Activated CD8-positive, alpha-beta T cell treated with anti-CD3 and anti-CD28 coated beads, Interleukin-2, amount 10 ng/mL, durations not matched to agents 7 days and 5 days (primary cell): ENCODE measurements at regions not wholly inside any gene's neighbourhood (a gene's known extent, or its start where the extent isn't known, plus 50 kb on each side); places are given as distances from the start of the nearest gene placed in this dataset.

Source experiments
- ATAC-seq: fragments of 150-1000 bp; cut with Tn5 transposase; one replicate; pipeline ENCODE4 v1.10.0; 2021; ENCODE audit warnings: moderate library complexity
- CTCF ChIA-PET: fragments of 350-600 bp; sonication (Branson Sonifier 250); formaldehyde crosslinking; loops from one replicate; lab custom pipeline; 2021; ENCODE audit warnings: antibody characterized with exemption; lab: Charles Lee
- POLR2A ChIA-PET: fragments of 350-600 bp; sonication (Branson Sonifier 250); formaldehyde crosslinking; loops from one replicate; lab custom pipeline; 2021; ENCODE audit warnings: antibody characterized with exemption; lab: Charles Lee
- DNase-seq: peaks from one replicate; pipeline ENCODE4 v3.0.0-alpha.2; 2020
- H3K27ac Mint-ChIP-seq: one replicate; pipeline ENCODE4 v1.8.0; 2021; ENCODE audit warnings: mild to moderate bottlenecking, mixed read lengths
- H3K27me3 Mint-ChIP-seq: one replicate; pipeline ENCODE4 v1.8.0; 2021; ENCODE audit warnings: low read depth, mixed read lengths
- H3K36me3 Mint-ChIP-seq: one replicate; pipeline ENCODE4 v1.8.0; 2021; ENCODE audit warnings: low read depth, mixed read lengths
- H3K4me1 Mint-ChIP-seq: one replicate; pipeline ENCODE4 v1.8.0; 2021; ENCODE audit warnings: low read depth, mixed read lengths
- H3K4me3 Mint-ChIP-seq: one replicate; pipeline ENCODE4 v1.8.0; 2021; ENCODE audit warnings: mild to moderate bottlenecking, mixed read lengths
- H3K9me3 Mint-ChIP-seq: one replicate; pipeline ENCODE4 v1.8.0; 2022; ENCODE audit warnings: mixed read lengths; ENCODE audit not compliant: insufficient read depth

- ChIA-PET POLR2A (no interaction called here), CTCF (interaction anchor here (1.1 kb wide), 1 partner anchor 10 kb away, joined by 4 read pairs; no protein-coding TSS in a partner anchor)
- peaks cover 6% of the 10 kb centered on the region for H3K27me3 Mint-ChIP-seq
- H3K9me3 Mint-ChIP-seq = no peaks in the 10 kb centered on the region
- H3K36me3 Mint-ChIP-seq = no peaks in the 10 kb centered on the region
- no peak overlapping the region for H3K4me3 Mint-ChIP-seq
- ATAC-seq = no peak
- H3K27ac Mint-ChIP-seq = no peak overlapping the region
- no peak for DNase-seq
- H3K4me1 Mint-ChIP-seq = no peaks in the 10 kb centered on the region
Measured at GRCh38 chr1:98369463-98369862, 292.1 kb upstream of the SNX7 start.

GRCh38 chr1:98368995-98369394 is 292.5 kb upstream of the SNX7 start:
- H3K4me3 Mint-ChIP-seq = no peak overlapping the region

GRCh38 chr1:98367426-98367825 is 294.1 kb upstream of the SNX7 start:
- DNase-seq = no peak
- H3K36me3 Mint-ChIP-seq = no peaks in the 10 kb centered on the region
- no peak overlapping the region for H3K4me3 Mint-ChIP-seq
- H3K9me3 Mint-ChIP-seq = no peaks in the 10 kb centered on the region
- ChIA-PET POLR2A (no interaction called here), CTCF (no interaction called here)
- peaks cover 5% of the 10 kb centered on the region for H3K27me3 Mint-ChIP-seq
- no peak overlapping the region for H3K27ac Mint-ChIP-seq
- ATAC-seq = no peak
- no peaks in the 10 kb centered on the region for H3K4me1 Mint-ChIP-seq

More at GRCh38 chr1:98368995-98369394, 292.5 kb upstream of the SNX7 start:
- H3K9me3 Mint-ChIP-seq = no peaks in the 10 kb centered on the region
- no peaks in the 10 kb centered on the region for H3K36me3 Mint-ChIP-seq
- ATAC-seq = no peak
- ChIA-PET CTCF (interaction anchor here (1.1 kb wide), 1 partner anchor 11 kb away, joined by 4 read pairs; no protein-coding TSS in a partner anchor), POLR2A (no interaction called here)
- H3K4me1 Mint-ChIP-seq = no peaks in the 10 kb centered on the region
- H3K27me3 Mint-ChIP-seq = peaks cover 6% of the 10 kb centered on the region
- H3K27ac Mint-ChIP-seq = no peak overlapping the region
- no peak for DNase-seq

GRCh38 chr1:98366343-98366742 is 295.2 kb upstream of the SNX7 start:
- H3K27me3 Mint-ChIP-seq = peaks cover 3% of the 10 kb centered on the region
- H3K27ac Mint-ChIP-seq = no peak overlapping the region
- no peak for ATAC-seq

GRCh38 chr1:98364544-98364943 is 297.0 kb upstream of the SNX7 start:
- Mint-ChIP-seq H3K36me3 (no peaks in the 10 kb centered on the region), H3K9me3 (no peaks in the 10 kb centered on the region), H3K27me3 (no peaks in the 10 kb centered on the region), H3K4me3 (no peak overlapping the region), H3K27ac (no peak overlapping the region), H3K4me1 (no peaks in the 10 kb centered on the region)
- no peak for DNase-seq
- ChIA-PET POLR2A (no interaction called here), CTCF (no interaction called here)
- no peak for ATAC-seq

More at GRCh38 chr1:98366343-98366742, 295.2 kb upstream of the SNX7 start:
- H3K36me3 Mint-ChIP-seq = no peaks in the 10 kb centered on the region
- H3K4me3 Mint-ChIP-seq = no peak overlapping the region
- no peaks in the 10 kb centered on the region for H3K4me1 Mint-ChIP-seq
- no peak for DNase-seq
- CTCF ChIA-PET = no interaction called here
- POLR2A ChIA-PET = no interaction called here
- no peaks in the 10 kb centered on the region for H3K9me3 Mint-ChIP-seq

GRCh38 chr1:98360864-98361263 is 300.7 kb upstream of the SNX7 start:
- H3K36me3 Mint-ChIP-seq = no peaks in the 10 kb centered on the region
- ChIA-PET CTCF (no interaction called here), POLR2A (no interaction called here)
- H3K27ac Mint-ChIP-seq = no peak overlapping the region
- peaks cover 7% of the 10 kb centered on the region for H3K27me3 Mint-ChIP-seq
- no peak for ATAC-seq
- H3K4me3 Mint-ChIP-seq = no peak overlapping the region
- no peak for DNase-seq
- no peaks in the 10 kb centered on the region for H3K9me3 Mint-ChIP-seq
- no peaks in the 10 kb centered on the region for H3K4me1 Mint-ChIP-seq

GRCh38 chr1:98355656-98356383 is 305.7 kb upstream of the SNX7 start:
- CTCF ChIA-PET = no interaction called here
- POLR2A ChIA-PET = no interaction called here
- no peak overlapping the region for H3K27ac Mint-ChIP-seq

GRCh38 chr1:98352378-98352777 is 309.1 kb upstream of the SNX7 start:
- Mint-ChIP-seq H3K4me1 (no peaks in the 10 kb centered on the region), H3K4me3 (no peak overlapping the region), H3K27ac (no peak overlapping the region), H3K27me3 (peaks cover 10% of the 10 kb centered on the region), H3K9me3 (no peaks in the 10 kb centered on the region), H3K36me3 (no peaks in the 10 kb centered on the region)
- DNase-seq = no peak
- CTCF ChIA-PET = no interaction called here
- POLR2A ChIA-PET = no interaction called here
- ATAC-seq = no peak

More at GRCh38 chr1:98355656-98356383, 305.7 kb upstream of the SNX7 start:
- DNase-seq (no peak), ATAC-seq (no peak)
- Mint-ChIP-seq H3K36me3 (no peaks in the 10 kb centered on the region), H3K27me3 (peaks cover 7% of the 10 kb centered on the region), H3K9me3 (no peaks in the 10 kb centered on the region), H3K4me3 (no peak overlapping the region), H3K4me1 (no peaks in the 10 kb centered on the region)

- POLR2A ChIA-PET = no interaction called here
- Mint-ChIP-seq H3K4me1 (no peaks in the 10 kb centered on the region), H3K4me3 (no peak overlapping the region), H3K9me3 (no peaks in the 10 kb centered on the region), H3K27me3 (peaks cover 10% of the 10 kb centered on the region), H3K27ac (no peak overlapping the region), H3K36me3 (no peaks in the 10 kb centered on the region)
- ATAC-seq (no peak), DNase-seq (no peak)
- CTCF ChIA-PET = no interaction called here
Measured at GRCh38 chr1:98351561-98351960, 310.0 kb upstream of the SNX7 start.

- POLR2A ChIA-PET = no interaction called here
- Mint-ChIP-seq H3K4me1 (no peaks in the 10 kb centered on the region), H3K36me3 (no peaks in the 10 kb centered on the region), H3K27me3 (peaks cover 9% of the 10 kb centered on the region), H3K4me3 (no peak overlapping the region), H3K27ac (no peak overlapping the region), H3K9me3 (no peaks in the 10 kb centered on the region)
- DNase-seq (no peak), ATAC-seq (no peak)
- CTCF ChIA-PET = no interaction called here
Measured at GRCh38 chr1:98345417-98345816, 316.1 kb upstream of the SNX7 start.

- Mint-ChIP-seq H3K4me3 (no peak overlapping the region), H3K27me3 (peaks cover 6% of the 10 kb centered on the region), H3K36me3 (no peaks in the 10 kb centered on the region), H3K4me1 (no peaks in the 10 kb centered on the region), H3K9me3 (no peaks in the 10 kb centered on the region), H3K27ac (no peak overlapping the region)
- ChIA-PET POLR2A (no interaction called here), CTCF (no interaction called here)
- DNase-seq (no peak), ATAC-seq (no peak)
Measured at GRCh38 chr1:98344731-98345130, 316.8 kb upstream of the SNX7 start.

GRCh38 chr1:98342566-98342965 is 319.0 kb upstream of the SNX7 start:
- DNase-seq (no peak), ATAC-seq (no peak)
- H3K27ac Mint-ChIP-seq = no peak overlapping the region
- peaks cover 2% of the 10 kb centered on the region for H3K27me3 Mint-ChIP-seq
- H3K4me3 Mint-ChIP-seq = no peak overlapping the region
- H3K36me3 Mint-ChIP-seq = no peaks in the 10 kb centered on the region
- POLR2A ChIA-PET = no interaction called here
- no peaks in the 10 kb centered on the region for H3K4me1 Mint-ChIP-seq
- CTCF ChIA-PET = no interaction called here
- H3K9me3 Mint-ChIP-seq = no peaks in the 10 kb centered on the region
